ENCODE measurements at regions not wholly inside any gene's neighbourhood (a gene's known extent, or its start where the extent isn't known, plus 50 kb on each side); places are given as distances from the start of the nearest gene placed in this dataset.

- FAIRE-seq (no peak), DNase-seq (ENCODE audit: extremely low spot score, insufficient read length, low read depth) (no peak)
Measured at GRCh38 chr12:116476227-116476822, 82.9 kb upstream of the MAP1LC3B2 start.

- DNase-seq (ENCODE audit: extremely low spot score, insufficient read length, low read depth) (no peak), FAIRE-seq (no peak)
Measured at GRCh38 chr12:116478243-116478773, 80.9 kb upstream of the MAP1LC3B2 start.

GRCh38 chr12:116480210-116480810, 78.9 kb upstream of the MAP1LC3B2 start:
- FAIRE-seq (no peak), DNase-seq (ENCODE audit: extremely low spot score, insufficient read length, low read depth) (no peak)

GRCh38 chr12:116481726-116482125, 77.5 kb upstream of the MAP1LC3B2 start:
- DNase-seq (ENCODE audit: extremely low spot score, insufficient read length, low read depth) (no peak), FAIRE-seq (no peak)

GRCh38 chr12:116482179-116482578, 77.0 kb upstream of the MAP1LC3B2 start:
- FAIRE-seq = no peak
- DNase-seq (ENCODE audit: extremely low spot score, insufficient read length, low read depth) = no peak

- no peak for DNase-seq (ENCODE audit: extremely low spot score, insufficient read length, low read depth)
Measured at GRCh38 chr12:116482859-116483258, 76.3 kb upstream of the MAP1LC3B2 start.

GRCh38 chr12:116483959-116484750, 75.0 kb upstream of the MAP1LC3B2 start:
- DNase-seq (ENCODE audit: extremely low spot score, insufficient read length, low read depth) (no peak), FAIRE-seq (no peak)

More at GRCh38 chr12:116482859-116483258, 76.3 kb upstream of the MAP1LC3B2 start:
- no peak for FAIRE-seq

GRCh38 chr12:116484807-116485206, 74.4 kb upstream of the MAP1LC3B2 start:
- no peak for FAIRE-seq

GRCh38 chr12:116489116-116489515, 70.1 kb upstream of the MAP1LC3B2 start:
- no peak for FAIRE-seq
- DNase-seq (ENCODE audit: extremely low spot score, insufficient read length, low read depth) = no peak

More at GRCh38 chr12:116484807-116485206, 74.4 kb upstream of the MAP1LC3B2 start:
- no peak for DNase-seq (ENCODE audit: extremely low spot score, insufficient read length, low read depth)

- FAIRE-seq = no peak
- no peak for DNase-seq (ENCODE audit: extremely low spot score, insufficient read length, low read depth)
Measured at GRCh38 chr12:116490471-116490870, 68.7 kb upstream of the MAP1LC3B2 start.

- FAIRE-seq (no peak), DNase-seq (ENCODE audit: extremely low spot score, insufficient read length, low read depth) (no peak)
Measured at GRCh38 chr12:116492703-116493324, 66.4 kb upstream of the MAP1LC3B2 start.

- FAIRE-seq (no peak), DNase-seq (ENCODE audit: extremely low spot score, insufficient read length, low read depth) (no peak)
Measured at GRCh38 chr12:116495260-116495659, 63.9 kb upstream of the MAP1LC3B2 start.

- FAIRE-seq (no peak), DNase-seq (ENCODE audit: extremely low spot score, insufficient read length, low read depth) (no peak)
Measured at GRCh38 chr12:116497051-116497591, 62.1 kb upstream of the MAP1LC3B2 start.

GRCh38 chr12:116498471-116498870, 60.7 kb upstream of the MAP1LC3B2 start:
- DNase-seq (ENCODE audit: extremely low spot score, insufficient read length, low read depth) = no peak
- no peak for FAIRE-seq

- DNase-seq (ENCODE audit: extremely low spot score, insufficient read length, low read depth) = no peak
- FAIRE-seq = no peak
Measured at GRCh38 chr12:116502141-116502725, 56.9 kb upstream of the MAP1LC3B2 start.

GRCh38 chr12:116502989-116503496, 56.1 kb upstream of the MAP1LC3B2 start:
- FAIRE-seq = no peak
- DNase-seq (ENCODE audit: extremely low spot score, insufficient read length, low read depth) = no peak

GRCh38 chr12:116504438-116504837, 54.7 kb upstream of the MAP1LC3B2 start:
- FAIRE-seq (no peak), DNase-seq (ENCODE audit: extremely low spot score, insufficient read length, low read depth) (no peak)

GRCh38 chr12:116506697-116507064, 52.5 kb upstream of the MAP1LC3B2 start:
- no peak for FAIRE-seq
- no peak for DNase-seq (ENCODE audit: extremely low spot score, insufficient read length, low read depth)
